Stimulated activated CD4-positive, alpha-beta T cell treated with anti-CD3 and anti-CD28 coated beads, Interleukin-15, amount 100 ng/mL, for 24 hours (primary cell): ENCODE measurements at regions not wholly inside any gene's neighbourhood (a gene's known extent, or its start where the extent isn't known, plus 50 kb on each side); places are given as distances from the start of the nearest gene placed in this dataset.

Source experiments
- DNase-seq: peaks from one replicate; pipeline ENCODE4 v3.0.0-alpha.2; 2020

- DNase-seq = no peak
Measured at GRCh38 chr4:189313861-189314513, 626.7 kb upstream of the FRG1 start.

GRCh38 chr4:189322426-189322825, 618.2 kb upstream of the FRG1 start:
- no peak for DNase-seq

- no peak for DNase-seq
Measured at GRCh38 chr4:189341881-189342280, 598.8 kb upstream of the FRG1 start.

- DNase-seq = no peak
Measured at GRCh38 chr4:189355590-189355989, 585.1 kb upstream of the FRG1 start.

GRCh38 chr4:189362364-189362763, 578.3 kb upstream of the FRG1 start:
- no peak for DNase-seq

- no peak for DNase-seq
Measured at GRCh38 chr4:189364032-189364449, 576.6 kb upstream of the FRG1 start.

GRCh38 chr4:189365451-189365850, 575.2 kb upstream of the FRG1 start:
- DNase-seq = no peak

- no peak for DNase-seq
Measured at GRCh38 chr4:189367832-189368231, 572.8 kb upstream of the FRG1 start.

GRCh38 chr4:189374176-189374575, 566.5 kb upstream of the FRG1 start:
- DNase-seq = no peak

- DNase-seq = no peak
Measured at GRCh38 chr4:189376901-189377300, 563.8 kb upstream of the FRG1 start.

- no peak for DNase-seq
Measured at GRCh38 chr4:189377569-189377968, 563.1 kb upstream of the FRG1 start.

GRCh38 chr4:189385098-189385497, 555.6 kb upstream of the FRG1 start:
- no peak for DNase-seq

GRCh38 chr4:189385579-189385978, 555.1 kb upstream of the FRG1 start:
- no peak for DNase-seq

- no peak for DNase-seq
Measured at GRCh38 chr4:189396435-189396834, 544.2 kb upstream of the FRG1 start.

GRCh38 chr4:189404271-189404670, 536.4 kb upstream of the FRG1 start:
- no peak for DNase-seq

- no peak for DNase-seq
Measured at GRCh38 chr4:189409158-189409557, 531.5 kb upstream of the FRG1 start.

GRCh38 chr4:189414021-189414420, 526.7 kb upstream of the FRG1 start:
- no peak for DNase-seq

GRCh38 chr4:189420572-189420971, 520.1 kb upstream of the FRG1 start:
- DNase-seq = no peak

- DNase-seq = no peak
Measured at GRCh38 chr4:189436207-189436606, 504.5 kb upstream of the FRG1 start.

- no peak for DNase-seq
Measured at GRCh38 chr4:189440716-189441115, 500.0 kb upstream of the FRG1 start.

- no peak for DNase-seq
Measured at GRCh38 chr4:189443341-189443740, 497.3 kb upstream of the FRG1 start.

- no peak for DNase-seq
Measured at GRCh38 chr4:189445613-189446012, 495.1 kb upstream of the FRG1 start.

GRCh38 chr4:189463734-189464133, 476.9 kb upstream of the FRG1 start:
- DNase-seq = no peak

- DNase-seq = no peak
Measured at GRCh38 chr4:189494407-189494806, 446.3 kb upstream of the FRG1 start.

- no peak for DNase-seq
Measured at GRCh38 chr4:189497516-189497915, 443.2 kb upstream of the FRG1 start.

GRCh38 chr4:189497996-189498395, 442.7 kb upstream of the FRG1 start:
- DNase-seq = no peak
